HEK293T (cell line): ENCODE measurements at regions not wholly inside any gene's neighbourhood (a gene's known extent, or its start where the extent isn't known, plus 50 kb on each side); places are given as distances from the start of the nearest gene placed in this dataset.

Source experiments
- ARNT ChIP-seq: fragments of 450-650 bp; IDR thresholded peaks from 2 replicates; pipeline ENCODE4 v1.6.1; 2017; ENCODE audit warnings: mild to moderate bottlenecking
- BHLHE40 ChIP-seq: fragments of 450-650 bp; IDR thresholded peaks from 2 replicates; pipeline ENCODE4 v1.6.1; 2016; ENCODE audit warnings: mild to moderate bottlenecking, moderate library complexity, borderline replicate concordance
- ELF4 ChIP-seq: fragments of 450-650 bp; IDR thresholded peaks from 2 replicates; pipeline ENCODE4 v1.6.1; 2017; ENCODE audit warnings: antibody characterized with exemption
- FOXA1 ChIP-seq: fragments of 450-650 bp; IDR thresholded peaks from 2 replicates; pipeline ENCODE4 v1.6.1; 2016; ENCODE audit warnings: mild to moderate bottlenecking
- FOXK2 ChIP-seq: fragments of 450-650 bp; IDR thresholded peaks from 2 replicates; pipeline ENCODE4 v1.6.1; 2016; ENCODE audit warnings: mild to moderate bottlenecking
- FOXM1 ChIP-seq: fragments of 450-650 bp; IDR thresholded peaks from 2 replicates; pipeline ENCODE4 v1.6.1; 2017; ENCODE audit warnings: mild to moderate bottlenecking, borderline replicate concordance
- L3MBTL2 ChIP-seq: fragments of 450-650 bp; conservative IDR thresholded peaks from 2 replicates; pipeline ENCODE4 v1.6.1; 2016; ENCODE audit warnings: mild to moderate bottlenecking
- NFRKB ChIP-seq: fragments of 450-650 bp; IDR thresholded peaks from 2 replicates; pipeline ENCODE4 v1.6.1; 2016; ENCODE audit warnings: mild to moderate bottlenecking, moderate library complexity
- SP1 ChIP-seq: fragments of 450-650 bp; IDR thresholded peaks from 2 replicates; pipeline ENCODE4 v1.6.1; 2017
- SUZ12 ChIP-seq: fragments of 450-650 bp; IDR thresholded peaks from 2 replicates; pipeline ENCODE4 v1.6.1; 2016; ENCODE audit warnings: mild to moderate bottlenecking
- ZNF384 ChIP-seq: fragments of 450-650 bp; IDR thresholded peaks from 2 replicates; pipeline ENCODE4 v1.6.1; 2016
- TF ChIP-seq, protein P1 (sequence below): fragments of 450-650 bp; IDR thresholded peaks from 2 replicates; pipeline ENCODE4 v1.6.1; 2016

DNA sequence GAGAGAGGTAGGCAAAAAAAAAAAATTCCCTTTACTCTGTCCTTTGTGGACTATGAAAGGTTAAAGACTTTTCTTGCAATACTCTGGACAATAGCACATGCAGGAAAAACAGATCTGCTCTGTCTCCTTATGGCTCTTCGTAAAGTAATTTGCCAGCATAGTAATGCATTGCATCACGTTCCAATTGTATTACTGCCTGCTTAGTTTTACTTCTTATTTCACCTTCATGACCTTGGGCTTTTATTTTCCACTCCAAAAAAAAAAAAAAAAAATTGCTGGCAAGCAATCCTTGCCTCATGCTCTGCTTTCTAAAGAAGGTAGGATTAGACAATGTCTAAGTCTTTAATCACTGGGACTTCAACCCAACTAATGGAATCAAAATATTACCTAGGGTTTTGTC lies 1802.7 kb downstream of the SUCLG1 start:
- TF ChIP-seq ZNF384 (no peak), BHLHE40 (no peak), FOXK2 (no peak), FOXA1 (no peak), NFRKB (no peak), ARNT (no peak), SUZ12 (no peak), SP1 (no peak), FOXM1 (no peak), L3MBTL2 (no peak), ELF4 (no peak)
- TF ChIP-seq, protein P1, sequence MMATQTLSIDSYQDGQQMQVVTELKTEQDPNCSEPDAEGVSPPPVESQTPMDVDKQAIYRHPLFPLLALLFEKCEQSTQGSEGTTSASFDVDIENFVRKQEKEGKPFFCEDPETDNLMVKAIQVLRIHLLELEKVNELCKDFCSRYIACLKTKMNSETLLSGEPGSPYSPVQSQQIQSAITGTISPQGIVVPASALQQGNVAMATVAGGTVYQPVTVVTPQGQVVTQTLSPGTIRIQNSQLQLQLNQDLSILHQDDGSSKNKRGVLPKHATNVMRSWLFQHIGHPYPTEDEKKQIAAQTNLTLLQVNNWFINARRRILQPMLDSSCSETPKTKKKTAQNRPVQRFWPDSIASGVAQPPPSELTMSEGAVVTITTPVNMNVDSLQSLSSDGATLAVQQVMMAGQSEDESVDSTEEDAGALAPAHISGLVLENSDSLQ, result no peak
